CD8-positive, alpha-beta memory T cell (primary cell): ENCODE measurements at regions not wholly inside any gene's neighbourhood (a gene's known extent, or its start where the extent isn't known, plus 50 kb on each side); places are given as distances from the start of the nearest gene placed in this dataset.

Experiments used
- CTCF ChIA-PET: fragments of 350-600 bp; sonication (Branson Sonifier 250); formaldehyde crosslinking; loops from one replicate; lab custom pipeline; 2021; ENCODE audit warnings: antibody characterized with exemption; lab: Charles Lee
- POLR2A ChIA-PET: fragments of 350-600 bp; sonication (Branson Sonifier 250); formaldehyde crosslinking; loops from one replicate; lab custom pipeline; 2021; ENCODE audit warnings: antibody characterized with exemption; lab: Charles Lee
- DNase-seq, 5 donors: peaks; one replicate each; pipeline versions ENCODE4 v3.0.0 to v3.0.0-alpha.2; 2020 to 2022; ENCODE audit warnings: mixed read lengths in 1 of 5
- H3K27ac ChIP-seq: one replicate; pipeline ENCODE4 v1.7.0; 2013; ENCODE audit warnings: low read depth, mild to moderate bottlenecking, low read length, moderate library complexity
- H3K27me3 ChIP-seq: 2 replicates; pipeline ENCODE4 v1.7.0; 2013; ENCODE audit warnings: low read length, mild to moderate bottlenecking; ENCODE audit not compliant: insufficient read depth, poor library complexity, severe bottlenecking
- H3K36me3 ChIP-seq: 2 replicates; pipeline ENCODE4 v1.7.0; 2013; ENCODE audit warnings: mild to moderate bottlenecking, low read length, moderate library complexity; ENCODE audit not compliant: insufficient read depth
- H3K4me1 ChIP-seq: 2 replicates; pipeline ENCODE4 v1.7.0; 2013; ENCODE audit warnings: mild to moderate bottlenecking, low read length, moderate library complexity; ENCODE audit not compliant: insufficient read depth
- H3K4me3 ChIP-seq: 2 replicates; pipeline ENCODE4 v1.7.0; 2013; ENCODE audit warnings: mild to moderate bottlenecking, low read length
- H3K9me3 ChIP-seq: 2 replicates; pipeline ENCODE4 v1.7.0; 2013; ENCODE audit warnings: mild to moderate bottlenecking, low read length
- H3K27ac Mint-ChIP-seq, 8 donors: one replicate each; pipeline ENCODE4 v1.8.0; 2020 to 2021; ENCODE audit warnings: mixed read lengths in 8 of 8, mild to moderate bottlenecking in 6 of 8, inconsistent platforms in 3 of 8, moderate library complexity in 3 of 8
- H3K27me3 Mint-ChIP-seq, 2 donors: one replicate each; pipeline ENCODE4 v1.8.0; 2020 to 2021; ENCODE audit warnings: mixed read lengths in 2 of 2, mild to moderate bottlenecking in 1 of 2, moderate library complexity in 1 of 2
- H3K36me3 Mint-ChIP-seq, 3 donors: one replicate each; pipeline ENCODE4 v1.8.0; 2020 to 2021; ENCODE audit warnings: mixed read lengths in 3 of 3, inconsistent platforms in 1 of 3, mild to moderate bottlenecking in 1 of 3
- H3K4me1 Mint-ChIP-seq, 3 donors: one replicate each; pipeline ENCODE4 v1.8.0; 2020 to 2021; ENCODE audit warnings: mixed read lengths in 3 of 3, inconsistent platforms in 1 of 3, mild to moderate bottlenecking in 1 of 3
- H3K4me3 Mint-ChIP-seq, 7 donors: one replicate each; pipeline ENCODE4 v1.8.0; 2020 to 2021; ENCODE audit warnings: mixed read lengths in 7 of 7, mild to moderate bottlenecking in 6 of 7, moderate library complexity in 4 of 7, inconsistent platforms in 2 of 7
- H3K9me3 Mint-ChIP-seq, 5 donors: one replicate each; pipeline ENCODE4 v1.8.0; 2020 to 2022; ENCODE audit warnings: mixed read lengths in 5 of 5, mild to moderate bottlenecking in 3 of 5, moderate library complexity in 2 of 5, inconsistent platforms in 1 of 5

DNA sequence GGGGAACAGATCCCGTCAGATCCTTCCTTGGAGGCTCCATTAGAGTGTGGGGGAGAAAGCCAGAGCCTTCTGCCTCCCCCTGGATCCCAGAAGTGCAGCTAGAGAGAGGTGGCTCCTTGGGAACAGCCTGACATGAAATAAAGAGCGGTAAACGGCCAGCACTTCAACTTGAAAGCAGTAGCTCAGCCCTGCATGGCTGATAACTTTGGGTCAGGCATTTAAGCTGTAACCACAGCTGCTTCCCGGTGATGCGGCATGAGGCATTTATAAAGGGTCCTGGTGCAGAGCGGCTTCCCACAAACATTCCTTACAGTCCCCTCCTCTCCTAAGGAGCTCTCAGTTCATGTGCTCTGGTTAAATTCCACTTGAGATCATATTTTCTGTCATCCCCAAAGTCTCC, 960.3 kb downstream of the VRK1 start:
- H3K36me3 ChIP-seq, result no peaks in the 10 kb centered on the region

GRCh38 chr14:97760050-97760449, 962.9 kb downstream of the VRK1 start:
- Mint-ChIP-seq H3K4me1 (peaks cover 10 to 21% (median 17%) of the 10 kb centered on the region in 3 donors), H3K9me3 (no peaks in the 10 kb centered on the region), H3K4me3 (no peak overlapping the region), H3K27me3 (no peaks in the 10 kb centered on the region), H3K36me3 (no peaks in the 10 kb centered on the region), H3K27ac (no peak overlapping the region)
- Histone ChIP-seq H3K4me3 (no peak overlapping the region), H3K27ac (no peak overlapping the region), H3K9me3 (no peaks in the 10 kb centered on the region), H3K4me1 (peaks cover 7% of the 10 kb centered on the region), H3K36me3 (no peaks in the 10 kb centered on the region), H3K27me3 (no peaks in the 10 kb centered on the region)
- no peak for DNase-seq
- CTCF ChIA-PET, result no interaction called here
- POLR2A ChIA-PET, result no interaction called here

More for the DNA sequence above, 960.3 kb downstream of the VRK1 start:
- Mint-ChIP-seq H3K9me3 (no peaks in the 10 kb centered on the region), H3K27me3 (no peaks in the 10 kb centered on the region), H3K36me3 (peaks cover 0 to 2% (median 0%) of the 10 kb centered on the region in 3 donors), H3K27ac (no peak overlapping the region), H3K4me1 (peaks cover 3 to 10% (median 10%) of the 10 kb centered on the region in 3 donors), H3K4me3 (no peak overlapping the region)
- ChIA-PET CTCF (no interaction called here), POLR2A (no interaction called here)
- peaks cover 5% of the 10 kb centered on the region for H3K4me1 ChIP-seq
- H3K27me3 ChIP-seq, result no peaks in the 10 kb centered on the region
- no peak overlapping the region for H3K4me3 ChIP-seq
- no peak overlapping the region for H3K27ac ChIP-seq
- H3K9me3 ChIP-seq, result no peaks in the 10 kb centered on the region
- DNase-seq, result no peak

- no peak for DNase-seq
- H3K36me3 Mint-ChIP-seq, result no peaks in the 10 kb centered on the region
Measured at GRCh38 chr14:97762386-97762785, 965.2 kb downstream of the VRK1 start.

GRCh38 chr14:97771340-97772045, 974.3 kb downstream of the VRK1 start:
- H3K36me3 Mint-ChIP-seq, result peaks cover 0 to 8% (median 5%) of the 10 kb centered on the region in 3 donors
- POLR2A ChIA-PET, result no interaction called here
- no peak overlapping the region for H3K4me3 Mint-ChIP-seq
- Histone ChIP-seq H3K4me3 (no peak overlapping the region), H3K9me3 (no peaks in the 10 kb centered on the region), H3K27me3 (no peaks in the 10 kb centered on the region), H3K4me1 (no peaks in the 10 kb centered on the region), H3K27ac (no peak overlapping the region), H3K36me3 (no peaks in the 10 kb centered on the region)
- H3K27ac Mint-ChIP-seq, result no peak overlapping the region
- no peaks in the 10 kb centered on the region for H3K9me3 Mint-ChIP-seq
- DNase-seq, result no peak
- CTCF ChIA-PET, result no interaction called here
- no peaks in the 10 kb centered on the region for H3K27me3 Mint-ChIP-seq
- peaks cover 2 to 3% (median 2%) of the 10 kb centered on the region in 3 donors for H3K4me1 Mint-ChIP-seq

More at GRCh38 chr14:97762386-97762785, 965.2 kb downstream of the VRK1 start:
- peak overlapping the region in 1 of 8 donors; percentile 2 for H3K27ac Mint-ChIP-seq
- H3K27me3 Mint-ChIP-seq, result no peaks in the 10 kb centered on the region
- Histone ChIP-seq H3K27me3 (no peaks in the 10 kb centered on the region), H3K27ac (no peak overlapping the region), H3K9me3 (no peaks in the 10 kb centered on the region), H3K36me3 (no peaks in the 10 kb centered on the region), H3K4me1 (peaks cover 7% of the 10 kb centered on the region), H3K4me3 (no peak overlapping the region)
- ChIA-PET POLR2A (no interaction called here), CTCF (no interaction called here)
- H3K4me3 Mint-ChIP-seq, result no peak overlapping the region
- peaks cover 0 to 2% (median 0%) of the 10 kb centered on the region in 5 donors for H3K9me3 Mint-ChIP-seq
- peaks cover 10 to 21% (median 17%) of the 10 kb centered on the region in 3 donors for H3K4me1 Mint-ChIP-seq

GRCh38 chr14:97773598-97773997, 976.4 kb downstream of the VRK1 start:
- CTCF ChIA-PET, result no interaction called here
- no peak overlapping the region for H3K27ac Mint-ChIP-seq
- H3K36me3 ChIP-seq, result no peaks in the 10 kb centered on the region
- no peaks in the 10 kb centered on the region for H3K27me3 Mint-ChIP-seq
- no peak overlapping the region for H3K4me3 Mint-ChIP-seq
- no peak for DNase-seq
- no peaks in the 10 kb centered on the region for H3K27me3 ChIP-seq
- H3K9me3 Mint-ChIP-seq, result no peaks in the 10 kb centered on the region
- H3K4me3 ChIP-seq, result no peak overlapping the region
- H3K4me1 ChIP-seq, result peaks cover 8% of the 10 kb centered on the region
- POLR2A ChIA-PET, result no interaction called here
- peaks cover 0 to 6% (median 5%) of the 10 kb centered on the region in 3 donors for H3K36me3 Mint-ChIP-seq
- H3K9me3 ChIP-seq, result no peaks in the 10 kb centered on the region
- no peak overlapping the region for H3K27ac ChIP-seq
- peaks cover 13 to 15% (median 14%) of the 10 kb centered on the region in 3 donors for H3K4me1 Mint-ChIP-seq

DNA sequence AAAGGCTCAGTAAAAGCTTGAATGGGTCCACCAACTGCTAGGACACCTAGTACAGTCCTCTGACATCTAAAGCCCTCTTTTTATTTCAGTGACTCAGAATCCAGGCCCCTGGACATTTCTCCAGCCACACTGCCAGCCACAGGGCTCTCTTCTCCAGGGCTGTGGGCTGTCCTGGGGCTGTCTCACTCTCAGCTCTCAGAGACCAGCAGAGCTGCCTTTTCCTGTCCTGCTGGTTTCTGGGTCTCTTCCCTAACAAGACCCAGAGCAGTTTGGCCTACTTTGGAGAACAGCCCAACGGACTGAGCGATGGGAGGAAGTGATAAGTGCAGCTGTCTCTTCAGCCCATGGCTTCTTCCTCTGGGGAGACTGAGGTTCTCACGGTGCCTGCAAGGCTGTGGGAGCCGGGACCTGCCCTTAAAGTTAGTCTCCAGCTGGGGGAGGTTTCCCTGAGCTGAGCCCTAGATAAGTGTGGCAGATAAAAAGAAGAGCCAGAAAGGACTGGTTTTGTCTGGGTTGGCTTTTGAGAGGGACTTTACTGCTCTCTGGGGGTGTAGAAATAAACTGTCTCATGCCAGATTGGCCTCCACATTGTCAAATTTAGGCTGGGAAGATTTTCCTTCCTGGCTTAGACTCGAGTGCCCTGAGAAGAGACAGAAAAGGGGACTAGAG, 979.8 kb downstream of the VRK1 start:
- no peaks in the 10 kb centered on the region for H3K27me3 ChIP-seq
- Mint-ChIP-seq H3K27me3 (no peaks in the 10 kb centered on the region), H3K36me3 (peaks cover 3 to 5% (median 5%) of the 10 kb centered on the region in 3 donors), H3K4me1 (peaks cover 13 to 15% (median 14%) of the 10 kb centered on the region in 3 donors), H3K4me3 (peak overlapping the region in 1 of 7 donors; percentile 29), H3K9me3 (no peaks in the 10 kb centered on the region), H3K27ac (peak overlapping the region in 7 of 8 donors; percentile 4 to 92 (median 44))
- H3K36me3 ChIP-seq, result no peaks in the 10 kb centered on the region
- H3K9me3 ChIP-seq, result no peaks in the 10 kb centered on the region
- no peak overlapping the region for H3K27ac ChIP-seq
- no peak overlapping the region for H3K4me3 ChIP-seq
- ChIA-PET POLR2A (no interaction called here), CTCF (interaction anchor here (0.9 to 2.2 kb wide), 2 partner anchors 174 to 201 kb away, joined by 3 to 6 read pairs; no protein-coding TSS in a partner anchor)
- no peak for DNase-seq
- H3K4me1 ChIP-seq, result peaks cover 8% of the 10 kb centered on the region

DNA sequence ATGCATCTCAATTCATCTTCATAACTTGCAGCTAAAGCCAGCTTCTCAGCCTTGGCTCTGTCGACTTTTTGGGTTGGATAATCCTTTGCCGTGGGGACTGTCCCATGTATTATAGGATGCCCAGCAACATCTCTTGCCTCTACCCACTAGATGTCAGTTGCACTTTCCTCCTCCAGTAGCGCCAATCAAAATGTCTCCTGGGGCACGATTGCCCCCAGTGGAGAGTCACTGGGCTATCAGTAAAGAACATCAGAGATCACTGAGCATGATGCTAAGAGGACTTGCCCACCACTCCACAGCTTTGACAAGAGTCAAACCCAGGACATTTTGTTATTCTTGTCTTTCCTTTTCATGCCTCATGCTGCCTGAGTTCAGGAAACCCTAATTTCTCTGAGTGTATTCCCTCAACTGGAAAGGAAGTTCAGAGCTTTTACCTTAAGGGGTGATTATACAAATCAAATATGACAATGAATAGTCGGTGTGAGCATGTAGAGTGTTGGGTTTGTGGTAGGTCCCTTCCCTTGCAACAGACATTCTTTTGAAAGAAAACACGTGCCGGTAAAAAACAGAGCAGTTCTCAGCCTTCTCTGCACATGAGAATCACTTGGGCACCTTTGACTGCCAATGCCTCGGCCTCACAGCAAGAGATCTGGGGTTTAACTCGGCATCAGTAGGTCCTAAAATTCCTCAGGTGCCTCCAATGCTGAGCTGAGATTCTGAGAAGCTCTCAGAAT, 980.6 kb downstream of the VRK1 start:
- Mint-ChIP-seq H3K27ac (peak overlapping the region in 4 of 8 donors; percentile 22 to 84 (median 30)), H3K9me3 (no peaks in the 10 kb centered on the region), H3K36me3 (peaks cover 4 to 5% (median 5%) of the 10 kb centered on the region in 3 donors), H3K4me3 (no peak overlapping the region), H3K27me3 (no peaks in the 10 kb centered on the region), H3K4me1 (peaks cover 13 to 15% (median 14%) of the 10 kb centered on the region in 3 donors)
- ChIA-PET POLR2A (no interaction called here), CTCF (interaction anchor here (0.9 to 2.2 kb wide), 2 partner anchors 175 to 200 kb away, joined by 3 to 6 read pairs; no protein-coding TSS in a partner anchor)
- H3K4me1 ChIP-seq, result peaks cover 8% of the 10 kb centered on the region
- no peaks in the 10 kb centered on the region for H3K27me3 ChIP-seq
- H3K4me3 ChIP-seq, result no peak overlapping the region
- H3K27ac ChIP-seq, result no peak overlapping the region
- no peaks in the 10 kb centered on the region for H3K9me3 ChIP-seq
- peak in 1 of 5 donors; percentile 27 for DNase-seq
- no peaks in the 10 kb centered on the region for H3K36me3 ChIP-seq
